Breast epithelium (tissue), 3 donors: ENCODE measurements at regions not wholly inside any gene's neighbourhood (a gene's known extent, or its start where the extent isn't known, plus 50 kb on each side); places are given as distances from the start of the nearest gene placed in this dataset.
"Not testable (repeated sequence)": the region's sequence is repeated elsewhere in the genome, so short reads cannot be mapped to it uniquely, and the experiment has no call there.

Experiments used
- CTCF ChIP-seq, 3 donors: fragments of 450-650 bp; IDR thresholded peaks; one replicate each; pipeline ENCODE4 v1.5.1; 2016 to 2017; ENCODE audit warnings: antibody characterized with exemption in 3 of 3, mild to moderate bottlenecking in 3 of 3, moderate library complexity in 3 of 3
- POLR2A ChIP-seq: fragments of 450-650 bp; IDR thresholded peaks from one replicate; pipeline ENCODE4 v1.6.1; 2016; ENCODE audit warnings: antibody characterized with exemption, mild to moderate bottlenecking, moderate library complexity
- POLR2AphosphoS5 ChIP-seq, 3 donors: sonication (generic); formaldehyde crosslinking; IDR thresholded peaks; one replicate each; pipeline ENCODE4 v1.6.1; 2017; ENCODE audit warnings: antibody characterized with exemption in 3 of 3

DNA sequence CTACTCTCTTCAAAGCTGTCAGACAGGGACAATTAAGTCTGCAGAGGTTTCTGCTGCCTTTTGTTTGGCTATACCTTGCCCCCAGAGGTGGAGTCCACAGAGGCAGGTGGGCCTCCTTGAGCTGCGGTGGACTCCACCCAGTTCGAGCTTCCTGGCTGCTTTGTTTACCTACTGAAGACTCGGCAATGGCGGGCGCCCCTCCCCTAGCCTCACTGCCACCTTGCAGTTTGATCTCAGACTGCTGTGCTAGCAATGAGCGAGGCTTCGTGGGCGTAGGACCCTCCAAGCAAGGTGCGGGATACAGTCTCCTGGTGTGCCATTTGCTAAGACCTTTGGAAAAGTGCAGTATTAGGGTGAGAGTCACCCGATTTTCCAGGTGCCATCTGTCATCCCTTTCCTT, 124.9 kb downstream of the CRYBB2 start:
- not testable (repeated sequence) for TF ChIP-seq CTCF (IDR thresholded peaks at IDR 0.05); POLR2A; POLR2AphosphoS5 (IDR thresholded peaks at IDR 0.05)
